H1 (cell line): ENCODE measurements at regions not wholly inside any gene's neighbourhood (a gene's known extent, or its start where the extent isn't known, plus 50 kb on each side); places are given as distances from the start of the nearest gene placed in this dataset.

ENCODE experiments used
- CTCF ChIA-PET: fragments of 300-600 bp; sonication (Branson Sonifier 250); formaldehyde crosslinking; loops from one replicate; lab custom pipeline; 2021; ENCODE audit not compliant: partially characterized antibody; lab: Charles Lee
- POLR2A ChIA-PET: fragments of 300-600 bp; sonication (Branson Sonifier 250); formaldehyde crosslinking; loops from one replicate; lab custom pipeline; 2021; ENCODE audit warnings: inconsistent platforms; ENCODE audit not compliant: partially characterized antibody; lab: Charles Lee
- DNase-seq, 2 experiments: peaks; one replicate each; pipeline versions ENCODE4 v3.0.0 to v3.0.0-alpha.2; 2010 to 2022; ENCODE audit warnings: low spot score in 2 of 2, low read depth in 1 of 2, mixed read lengths in 1 of 2
- FAIRE-seq: peaks from 2 replicates; lab custom pipeline; 2011; peaks lifted over from hg19 to GRCh38; lab: Jason Lieb, UNC
- H2AFZ ChIP-seq: 2 replicates; pipeline ENCODE4 v1.8.1; 2012; ENCODE audit warnings: low read length, inconsistent platforms
- H2AK5ac ChIP-seq: 2 replicates; pipeline ENCODE4 v1.6.1; 2013; ENCODE audit warnings: low read depth, low read length
- H2BK120ac ChIP-seq: replicated peaks from 2 replicates; pipeline ENCODE3; 2013; ENCODE audit warnings: low read depth, low read length, inconsistent platforms
- H2BK12ac ChIP-seq: 2 replicates; pipeline ENCODE4 v1.6.1; 2013; ENCODE audit warnings: low read depth, low read length
- H2BK15ac ChIP-seq: 2 replicates; pipeline ENCODE4 v1.6.1; 2013; ENCODE audit warnings: low read length
- H2BK20ac ChIP-seq: 2 replicates; pipeline ENCODE4 v1.6.1; 2013; ENCODE audit warnings: low read length
- H2BK5ac ChIP-seq: 2 replicates; pipeline ENCODE4 v1.6.1; 2013; ENCODE audit warnings: low read depth, low read length
- H3K14ac ChIP-seq: 2 replicates; pipeline ENCODE4 v1.6.1; 2013; ENCODE audit warnings: inconsistent platforms; ENCODE audit not compliant: insufficient read length
- H3K18ac ChIP-seq: 2 replicates; pipeline ENCODE4 v1.6.1; 2013; ENCODE audit warnings: low read length; ENCODE audit errors: extremely low read depth
- H3K23ac ChIP-seq: 2 replicates; pipeline ENCODE4 v1.6.1; 2013; ENCODE audit warnings: inconsistent platforms; ENCODE audit not compliant: insufficient read length
- H3K23me2 ChIP-seq: 2 replicates; pipeline ENCODE4 v1.6.1; 2013; ENCODE audit warnings: low read depth, low read length
- H3K27ac ChIP-seq: 2 replicates; pipeline ENCODE4 v1.6.1; 2011; ENCODE audit warnings: low read depth, low read length, inconsistent platforms
- H3K27me3 ChIP-seq, 4 experiments: replicated peaks in 1 of 4; 1 replicate in 1 of 4; 2 replicates in 3 of 4; pipeline versions ENCODE4 v1.6.1 to v1.8.1; 2011 to 2013; ENCODE audit warnings: low read length in 3 of 4, mild to moderate bottlenecking in 3 of 4, inconsistent platforms in 2 of 4, mixed read lengths in 2 of 4, moderate library complexity in 1 of 4; ENCODE audit not compliant: control insufficient read depth in 3 of 4, insufficient read depth in 3 of 4; ENCODE audit errors: extremely low read depth in 1 of 4
- H3K36me3 ChIP-seq, 4 experiments: 2 replicates each; pipeline versions ENCODE4 v1.6.1 to v1.8.1; 2011 to 2013; ENCODE audit warnings: mild to moderate bottlenecking in 4 of 4, low read length in 3 of 4, moderate library complexity in 2 of 4, control low read depth in 1 of 4, inconsistent platforms in 1 of 4; ENCODE audit not compliant: insufficient read depth in 4 of 4, control insufficient read depth in 2 of 4
- H3K4ac ChIP-seq: replicated peaks from 2 replicates; pipeline ENCODE3; 2013; ENCODE audit warnings: low read length, low read depth, mixed read lengths, inconsistent platforms; ENCODE audit not compliant: insufficient read length
- H3K4me1 ChIP-seq, 4 experiments: replicated peaks in 1 of 4; 1 replicate in 1 of 4; 2 replicates in 3 of 4; pipeline versions ENCODE4 v1.6.1 to v1.8.1; 2011 to 2013; ENCODE audit warnings: low read length in 3 of 4, inconsistent platforms in 2 of 4, mixed read lengths in 1 of 4; ENCODE audit not compliant: insufficient read depth in 4 of 4, control insufficient read depth in 3 of 4
- H3K4me2 ChIP-seq, 2 experiments: 2 replicates each; pipeline versions ENCODE4 v1.6.1 to v1.8.1; 2011 to 2013; ENCODE audit warnings: low read depth in 2 of 2, low read length in 2 of 2, control low read depth in 1 of 2, inconsistent platforms in 1 of 2, mild to moderate bottlenecking in 1 of 2; ENCODE audit not compliant: insufficient read depth in 1 of 2
- H3K4me3 ChIP-seq, 4 experiments: fragments of 200-600, 300-600 bp in 1 of 4; sonication (generic), shearing (Covaris generic), sonication (Bioruptor Twin) in 1 of 4; 2 replicates each; pipeline versions ENCODE4 v1.5.1 to v1.8.1; 2011 to 2016; ENCODE audit warnings: low read length in 4 of 4, low read depth in 3 of 4, control low read depth in 2 of 4, inconsistent platforms in 2 of 4, mild to moderate bottlenecking in 2 of 4, mixed read lengths in 1 of 4, moderate library complexity in 1 of 4; ENCODE audit not compliant: insufficient read depth in 2 of 4; ENCODE audit errors: extremely low read depth in 1 of 4
- H3K56ac ChIP-seq: replicated peaks from 2 replicates; pipeline ENCODE3; 2013; ENCODE audit warnings: low read depth, mild to moderate bottlenecking, mixed read lengths, low read length, inconsistent platforms; ENCODE audit not compliant: insufficient read length
- H3K79me1 ChIP-seq: 2 replicates; pipeline ENCODE4 v1.6.1; 2013; ENCODE audit warnings: low read depth, low read length, control low read depth
- H3K79me2 ChIP-seq, 2 experiments: 2 replicates each; pipeline versions ENCODE4 v1.6.1 to v1.8.1; 2012 to 2013; ENCODE audit warnings: low read length in 2 of 2, mild to moderate bottlenecking in 2 of 2, inconsistent platforms in 1 of 2; ENCODE audit not compliant: insufficient read depth in 2 of 2, control insufficient read depth in 1 of 2
- H3K9ac ChIP-seq, 4 experiments: replicated peaks in 1 of 4; 1 replicate in 1 of 4; 2 replicates in 3 of 4; pipeline versions ENCODE4 v1.6.1 to v1.8.1; 2011 to 2013; ENCODE audit warnings: low read depth in 3 of 4, low read length in 3 of 4, control low read depth in 2 of 4, mild to moderate bottlenecking in 2 of 4, moderate library complexity in 2 of 4, inconsistent platforms in 1 of 4; ENCODE audit errors: extremely low read depth in 1 of 4
- H3K9me3 ChIP-seq, 2 experiments: 2 replicates each; pipeline versions ENCODE4 v1.6.1 to v1.8.1; 2012 to 2013; ENCODE audit warnings: mild to moderate bottlenecking in 2 of 2, moderate library complexity in 2 of 2, control low read depth in 1 of 2, inconsistent platforms in 1 of 2, low read depth in 1 of 2, low read length in 1 of 2, mixed read lengths in 1 of 2; ENCODE audit not compliant: insufficient read depth in 2 of 2
- H4K20me1 ChIP-seq, 2 experiments: replicated peaks in 1 of 2; 2 replicates each; pipeline versions ENCODE3 to v1.8.1; 2011 to 2013; ENCODE audit warnings: inconsistent platforms in 2 of 2, low read length in 2 of 2, mild to moderate bottlenecking in 1 of 2; ENCODE audit not compliant: insufficient read depth in 2 of 2, control insufficient read depth in 1 of 2
- H4K5ac ChIP-seq: 2 replicates; pipeline ENCODE4 v1.6.1; 2013; ENCODE audit warnings: low read length, low read depth, mixed read lengths, inconsistent platforms; ENCODE audit not compliant: insufficient read length
- H4K8ac ChIP-seq: 2 replicates; pipeline ENCODE4 v1.8.0; 2013; ENCODE audit warnings: mild to moderate bottlenecking, moderate library complexity, low read length, inconsistent platforms; ENCODE audit not compliant: insufficient read depth; ENCODE audit errors: extremely low read depth
- H4K91ac ChIP-seq: replicated peaks from 2 replicates; pipeline ENCODE3; 2013; ENCODE audit warnings: low read length, mixed read lengths, inconsistent platforms; ENCODE audit not compliant: insufficient read length
- CTBP2 ChIP-seq: IDR thresholded peaks from 2 replicates; pipeline ENCODE4 v1.7.0; 2011; ENCODE audit warnings: borderline replicate concordance, mild to moderate bottlenecking, moderate library complexity, mixed read lengths, low read length; ENCODE audit not compliant: insufficient read depth, insufficient read length
- RXRA ChIP-seq: IDR thresholded peaks from 2 replicates; pipeline ENCODE4 v1.6.1; 2011; ENCODE audit warnings: low read depth, mild to moderate bottlenecking, low read length, moderate library complexity; ENCODE audit not compliant: insufficient read depth
- WGBS, 2 experiments: shearing (Covaris generic) in 1 of 2; methylation state at CpG; one replicate each; pipeline versions ENCODE4 v1.1.6 to v1.1.7; 2013 to 2015; ENCODE audit warnings: low lambda C conversion rate in 2 of 2, mixed read lengths in 2 of 2, inconsistent platforms in 1 of 2, low coverage in 1 of 2, missing lambda C conversion rate in 1 of 2; ENCODE audit not compliant: insufficient replicate concordance in 2 of 2, insufficient coverage in 1 of 2, insufficient read length in 1 of 2; ENCODE audit errors: extremely low coverage in 1 of 2, missing lambda C conversion rate in 1 of 2; 5-methylcytosine and 5-hydroxymethylcytosine counted together

DNA sequence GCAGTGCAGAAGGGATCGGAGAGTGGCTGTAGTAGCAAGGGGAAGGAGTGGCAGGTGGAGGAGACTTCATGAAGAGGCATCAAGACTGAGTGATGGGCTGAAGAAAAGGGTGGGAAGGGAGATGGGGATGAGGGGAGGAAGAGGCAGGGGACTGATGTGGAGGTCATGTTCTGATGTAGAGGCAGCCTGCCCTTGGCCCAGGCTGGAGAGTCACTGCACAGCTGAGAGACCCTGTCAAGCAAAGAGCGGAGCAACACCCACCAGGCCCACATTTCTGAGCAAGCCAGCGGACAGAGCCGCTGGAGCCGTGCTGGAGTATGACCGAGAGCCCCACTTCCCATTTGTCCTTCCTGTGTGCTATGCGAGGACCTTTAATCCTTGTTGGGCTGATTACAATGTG lies 501.6 kb upstream of the MKI67 start:
- POLR2A ChIA-PET: no interaction called here
- H3K9me3 ChIP-seq: no peaks in the 10 kb centered on the region
- H3K27me3 ChIP-seq: no peaks in the 10 kb centered on the region
- no peaks in the 10 kb centered on the region for H4K20me1 ChIP-seq
- H2AFZ ChIP-seq: no peak overlapping the region
- no peaks in the 10 kb centered on the region for H3K79me2 ChIP-seq
- peak overlapping the region; percentile 32; the same call in 1 of the 2 replicates for H2BK5ac ChIP-seq
- no peak overlapping the region for H3K4me2 ChIP-seq
- H3K4me3 ChIP-seq: no peak overlapping the region
- peak overlapping the region; percentile 6; the same call in 1 of the 2 replicates for H3K18ac ChIP-seq
- H2BK15ac ChIP-seq: no peak overlapping the region
- H3K14ac ChIP-seq: no peak overlapping the region
- H4K91ac ChIP-seq: peak overlapping the region; percentile 81
- no peak overlapping the region for H3K9ac ChIP-seq
- no peak overlapping the region for H3K4ac ChIP-seq
- H2AK5ac ChIP-seq: peak overlapping the region; percentile 80; the same call in 1 of the 2 replicates
- no peaks in the 10 kb centered on the region for H3K36me3 ChIP-seq
- H3K79me1 ChIP-seq: no peaks in the 10 kb centered on the region
- no peak for FAIRE-seq
- no peak overlapping the region for H4K5ac ChIP-seq
- H3K56ac ChIP-seq: no peak overlapping the region
- H2BK20ac ChIP-seq: peak overlapping the region; percentile 9; the same call in 1 of the 2 replicates
- CTCF ChIA-PET: interaction anchor here (0.7 kb wide), 1 partner anchor 148 kb away, joined by 4 read pairs; no protein-coding TSS in a partner anchor
- H4K8ac ChIP-seq: no peak overlapping the region; the same call in 1 of the 2 replicates
- no peak overlapping the region for H2BK120ac ChIP-seq
- 89% methylated on average over 7 of the region's 7 CpGs; no CpG with 5 or more reads in 1 of the 2 experiments for WGBS, 2 experiments
- no peak overlapping the region for H3K27ac ChIP-seq
- H3K23ac ChIP-seq: no peak overlapping the region
- H3K4me1 ChIP-seq: peaks cover 0 to 6% (median 3%) of the 10 kb centered on the region in 4 experiments; a peak in 5 of 7 replicates
- no peak for DNase-seq
- H3K23me2 ChIP-seq: no peaks in the 10 kb centered on the region
- no peak for TF ChIP-seq CTBP2
- TF ChIP-seq RXRA: no peak
- peak overlapping the region; percentile 95 for H2BK12ac ChIP-seq
